Ureter (tissue), 1 donor: ENCODE measurements at regions not wholly inside any gene's neighbourhood (a gene's known extent, or its start where the extent isn't known, plus 50 kb on each side); places are given as distances from the start of the nearest gene placed in this dataset.
"Not testable (repeated sequence)": the region's sequence is repeated elsewhere in the genome, so short reads cannot be mapped to it uniquely, and the experiment has no call there.

Source experiments
- DNase-seq: peaks from one replicate; pipeline ENCODE4 v3.0.0-alpha.2; 2020; ENCODE audit warnings: low spot score
- donor health status: DM: yes; HTN: yes; CAD: no.

- DNase-seq = peak; percentile 72
Measured at GRCh38 chr11:81987829-81988472, 745.7 kb downstream of the FAM181B start.

GRCh38 chr11:81986556-81987161 lies 747.0 kb downstream of the FAM181B start:
- no peak for DNase-seq

GRCh38 chr11:81979448-81979847 lies 754.2 kb downstream of the FAM181B start:
- DNase-seq = no peak

- DNase-seq = no peak
Measured at GRCh38 chr11:81975261-81975900, 758.3 kb downstream of the FAM181B start.

GRCh38 chr11:81970886-81971285 lies 762.8 kb downstream of the FAM181B start:
- DNase-seq = no peak

- no peak for DNase-seq
Measured at GRCh38 chr11:81967242-81967641, 766.4 kb downstream of the FAM181B start.

- no peak for DNase-seq
Measured at GRCh38 chr11:81966340-81966739, 767.3 kb downstream of the FAM181B start.

- DNase-seq = no peak
Measured at GRCh38 chr11:81963018-81963417, 770.6 kb downstream of the FAM181B start.

- no peak for DNase-seq
Measured at GRCh38 chr11:81960443-81960842, 773.2 kb downstream of the FAM181B start.

- no peak for DNase-seq
Measured at GRCh38 chr11:81959341-81959740, 774.3 kb downstream of the FAM181B start.

- DNase-seq = not testable (repeated sequence)
Measured at GRCh38 chr11:81954301-81954700, 779.4 kb downstream of the FAM181B start.

- no peak for DNase-seq
Measured at GRCh38 chr11:81946831-81947230, 786.8 kb downstream of the FAM181B start.

- DNase-seq = no peak
Measured at GRCh38 chr11:81942646-81943045, 791.0 kb downstream of the FAM181B start.

- no peak for DNase-seq
Measured at GRCh38 chr11:81941998-81942397, 791.7 kb downstream of the FAM181B start.

- no peak for DNase-seq
Measured at GRCh38 chr11:81932303-81932702, 801.4 kb downstream of the FAM181B start.

- no peak for DNase-seq
Measured at GRCh38 chr11:81920205-81920604, 813.5 kb downstream of the FAM181B start.

- DNase-seq = no peak
Measured at GRCh38 chr11:81916451-81916850, 817.2 kb downstream of the FAM181B start.

GRCh38 chr11:81915045-81915444 lies 818.6 kb downstream of the FAM181B start:
- DNase-seq = no peak

GRCh38 chr11:81913793-81914192 lies 819.9 kb downstream of the FAM181B start:
- no peak for DNase-seq

GRCh38 chr11:81907996-81908395 lies 825.7 kb downstream of the FAM181B start:
- DNase-seq = no peak

GRCh38 chr11:81899156-81899555 lies 834.5 kb downstream of the FAM181B start:
- no peak for DNase-seq

- DNase-seq = no peak
Measured at GRCh38 chr11:81897639-81898038, 836.0 kb downstream of the FAM181B start.

- no peak for DNase-seq
Measured at GRCh38 chr11:81895258-81895657, 838.4 kb downstream of the FAM181B start.
